Pancreas (tissue), 10 donors: ENCODE measurements at regions not wholly inside any gene's neighbourhood (a gene's known extent, or its start where the extent isn't known, plus 50 kb on each side); places are given as distances from the start of the nearest gene placed in this dataset.
A peak's percentile ranks its signal among the peaks of the same experiment; 100 is the strongest.
"Not testable (repeated sequence)": the region's sequence is repeated elsewhere in the genome, so short reads cannot be mapped to it uniquely, and the experiment has no call there.

Experiments used
- ATAC-seq, 4 donors: fragments of 200-7000 bp; cut with Tn5 transposase; one replicate each; pipeline versions ENCODE4 v1.8.0 to v1.9.1; 2020; ENCODE audit warnings: mild to moderate bottlenecking in 4 of 4, moderate library complexity in 4 of 4
- DNase-seq, 6 donors: peaks; one replicate each; pipeline ENCODE4 v3.0.0-alpha.2; 2020
- FAIRE-seq: peaks from 2 replicates; lab custom pipeline; 2012; peaks lifted over from hg19 to GRCh38; lab: Jason Lieb, UNC
- H3K27ac ChIP-seq, 4 donors: fragments of 200-600 bp; sonication (generic); 1 replicate in 3 of 4; 2 replicates in 1 of 4; pipeline versions ENCODE4 v1.5.0 to v1.8.0; 2020
- H3K27me3 ChIP-seq, 4 donors: fragments of 200-600 bp; one replicate each; pipeline ENCODE4 v1.8.0; 2021
- H3K36me3 ChIP-seq, 3 donors: fragments of 200-600 bp; sonication (generic) in 1 of 3; one replicate each; pipeline versions ENCODE4 v1.5.0 to v1.8.0; 2020 to 2021
- H3K4me1 ChIP-seq, 3 donors: fragments of 200-600 bp; one replicate each; pipeline ENCODE4 v1.8.0; 2021
- H3K4me3 ChIP-seq, 4 donors: fragments of 200-600 bp; sonication (generic) in 2 of 4; one replicate each; pipeline versions ENCODE4 v1.5.0 to v1.8.0; 2020 to 2021
- H3K9me3 ChIP-seq, 4 donors: fragments of 200-600 bp; one replicate each; pipeline ENCODE4 v1.8.0; 2021
- CTCF ChIP-seq, 4 donors: fragments of 200-600 bp; sonication (generic) in 3 of 4; IDR thresholded peaks; one replicate each; pipeline versions ENCODE4 v1.5.0 to v1.8.0; 2021; ENCODE audit warnings: antibody characterized with exemption in 4 of 4
- WGBS, 2 donors: extraction: QIAGEN DNeasy Blood & Tissue Kit; methylation state at CpG; one replicate each; pipeline ENCODE4 v1.1.7; 2013; 5-methylcytosine and 5-hydroxymethylcytosine counted together
- intact Hi-C, 3 donors: fragments of 100-400 bp; cut with DNase I; formaldehyde crosslinking; loops; one replicate each; pipeline versions ENCODE4 v1.11.1 to v1.14.2; 2022
- donor health status: healthy with polysubstance abuse.
- donor health status: DM: no; HTN: no; CAD: no; lungs with moderate emphysema.
- donor health status: DM: no; HTN: no; CAD: no.
- donor health status: control.
- donor health status: control.
- donor health status: Bipolar disorder and iron deficiency.
- donor health status: DM: yes; HTN: yes; CAD: no.
- donor health status: DM: no; HTN: no; CAD: no.
- donor health status: DM: no; HTN: no; CAD: no.
- donor health status: DM: yes; HTN: yes; CAD: no.

- Histone ChIP-seq H3K27ac (no peak overlapping the region), H3K27me3 (no peaks in the 10 kb centered on the region), H3K4me1 (no peaks in the 10 kb centered on the region), H3K4me3 (no peak overlapping the region), H3K36me3 (no peaks in the 10 kb centered on the region), H3K9me3 (no peaks in the 10 kb centered on the region)
- TF ChIP-seq CTCF (IDR thresholded peaks at IDR 0.05) = no peak
- FAIRE-seq = no peak
- DNase-seq = no peak
- intact Hi-C loops = no loop called here
- peak in 2 of 4 donors; percentile 32 to 42 for ATAC-seq
Measured at GRCh38 chr5:112511920-112512319, 92.8 kb upstream of the EPB41L4A start.

GRCh38 chr5:112512901-112513300 lies 93.8 kb upstream of the EPB41L4A start:
- 63 to 86% methylated on average over 2 of the region's 2 CpGs for WGBS, 2 donors
- H3K9me3 ChIP-seq = no peaks in the 10 kb centered on the region
- intact Hi-C loops = no loop called here

DNA sequence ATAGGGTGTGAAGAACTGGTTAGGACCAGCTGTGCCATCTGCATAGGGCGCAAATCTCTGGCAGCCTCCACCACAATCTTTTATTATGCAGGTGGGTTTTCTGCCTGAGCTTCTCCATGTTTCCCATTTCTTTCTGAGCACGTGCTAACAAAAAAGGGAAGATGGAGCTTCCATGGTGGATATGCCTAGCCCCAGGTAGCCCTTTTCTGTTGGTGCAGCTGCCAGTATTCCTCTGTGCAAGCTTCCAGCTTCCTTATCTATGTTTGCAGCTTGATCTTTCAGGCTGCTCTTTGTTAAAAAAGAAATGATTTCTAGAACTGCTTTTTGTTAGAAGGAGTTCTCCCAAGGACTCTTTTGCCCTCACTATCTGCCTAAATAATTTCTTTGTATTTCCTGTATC lies 95.0 kb upstream of the EPB41L4A start:
- Histone ChIP-seq H3K4me3 (no peak overlapping the region), H3K36me3 (no peaks in the 10 kb centered on the region), H3K4me1 (no peaks in the 10 kb centered on the region), H3K27ac (no peak overlapping the region), H3K27me3 (no peaks in the 10 kb centered on the region), H3K9me3 (no peaks in the 10 kb centered on the region)
- no peak for TF ChIP-seq CTCF (IDR thresholded peaks at IDR 0.05)
- 50 to 59% methylated on average over 2 of the region's 2 CpGs for WGBS, 2 donors
- FAIRE-seq = no peak
- no peak for ATAC-seq
- intact Hi-C loops = no loop called here
- DNase-seq = no peak

More at GRCh38 chr5:112512901-112513300, 93.8 kb upstream of the EPB41L4A start:
- ATAC-seq = no peak
- no peak for TF ChIP-seq CTCF (IDR thresholded peaks at IDR 0.05)
- FAIRE-seq = no peak
- no peaks in the 10 kb centered on the region for H3K36me3 ChIP-seq
- no peak overlapping the region for H3K4me3 ChIP-seq
- no peaks in the 10 kb centered on the region for H3K4me1 ChIP-seq
- H3K27ac ChIP-seq = no peak overlapping the region
- no peak for DNase-seq
- H3K27me3 ChIP-seq = no peaks in the 10 kb centered on the region

DNA sequence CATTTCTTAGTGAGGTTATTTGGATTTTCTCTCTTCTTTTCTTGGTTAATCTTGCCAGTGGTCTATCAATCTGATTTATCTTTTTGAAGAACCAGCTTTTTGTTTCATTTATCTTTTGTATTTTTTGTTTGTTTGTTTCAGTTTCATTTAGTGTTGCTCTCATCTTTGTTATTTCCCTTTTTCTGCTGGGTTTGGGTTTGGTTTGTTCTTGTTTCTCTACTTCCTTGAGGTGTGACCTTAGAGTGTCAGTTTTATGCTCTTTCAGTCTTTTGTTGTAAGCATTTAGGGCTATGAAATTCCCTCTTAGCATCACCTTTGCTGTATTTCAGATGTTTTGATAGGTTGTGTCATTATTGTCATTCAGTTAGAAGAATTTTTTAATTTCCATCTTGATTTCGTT lies 101.4 kb upstream of the EPB41L4A start:
- H3K27ac ChIP-seq, DNase-seq, intact Hi-C loops, ATAC-seq, H3K4me3 ChIP-seq, H3K9me3 ChIP-seq, FAIRE-seq, H3K36me3 ChIP-seq, H3K4me1 ChIP-seq, H3K27me3 ChIP-seq: not testable (repeated sequence)
- WGBS, 2 donors = 31 to 42% methylated on average over 1 of the region's 1 CpG

- intact Hi-C loops, H3K4me1 ChIP-seq, ATAC-seq, H3K4me3 ChIP-seq, H3K9me3 ChIP-seq, H3K27me3 ChIP-seq, H3K27ac ChIP-seq, H3K36me3 ChIP-seq, DNase-seq, FAIRE-seq: not testable (repeated sequence)
- WGBS, 2 donors = 84 to 87% methylated on average over 9 of the region's 9 CpGs
Measured at GRCh38 chr5:112522891-112523673, 104.0 kb upstream of the EPB41L4A start.

DNA sequence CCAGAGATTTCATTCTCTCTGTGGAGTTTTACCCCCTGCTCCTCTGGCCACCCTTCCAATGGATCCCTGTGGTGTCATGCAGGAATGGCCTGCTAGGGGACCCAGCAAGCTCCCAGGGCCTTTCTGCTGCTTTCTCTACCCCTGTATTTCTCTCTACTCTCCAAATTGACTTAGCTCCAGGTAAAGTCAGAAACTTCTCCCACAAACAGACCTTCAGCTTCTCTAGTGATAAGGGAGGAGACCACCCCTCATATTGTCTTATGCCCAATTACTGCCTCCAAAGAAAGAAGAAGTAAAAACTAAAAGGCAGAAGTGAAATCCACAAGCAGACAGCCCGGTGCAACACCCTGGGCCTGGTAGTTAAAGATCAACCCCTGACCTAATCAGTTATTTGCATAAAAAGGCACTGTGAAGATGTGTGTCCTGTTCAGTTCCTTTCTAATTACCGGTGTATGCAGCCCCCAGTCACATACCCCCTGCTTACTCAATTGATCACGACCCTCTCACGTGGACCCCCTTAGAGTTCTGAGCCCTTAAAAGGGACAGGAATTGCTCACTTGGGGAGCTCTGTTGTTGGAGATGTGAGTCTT lies 104.7 kb upstream of the EPB41L4A start:
- 49 to 57% methylated on average over 4 of the region's 4 CpGs for WGBS, 2 donors
- H3K27me3 ChIP-seq, DNase-seq, FAIRE-seq, H3K9me3 ChIP-seq, H3K4me3 ChIP-seq, intact Hi-C loops, ATAC-seq, H3K27ac ChIP-seq, H3K36me3 ChIP-seq, H3K4me1 ChIP-seq: not testable (repeated sequence)
